GM23338 (cell line): ENCODE measurements at regions not wholly inside any gene's neighbourhood (a gene's known extent, or its start where the extent isn't known, plus 50 kb on each side); places are given as distances from the start of the nearest gene placed in this dataset.

Experiments used
- CREB1 ChIP-seq: fragments of 250-450 bp; sonication (Bioruptor Pico); IDR thresholded peaks from 2 replicates; pipeline ENCODE4 v1.5.0; 2020; ENCODE audit warnings: low read depth, mild to moderate bottlenecking, moderate library complexity
- CTCF ChIP-seq, 2 experiments: fragments of 200-600 bp in 1 of 2; sonication (generic) in 1 of 2; conservative IDR thresholded peaks; 2 replicates each; pipeline versions ENCODE4 v1.5.1 to v1.6.1; 2016 to 2017; ENCODE audit warnings: antibody characterized with exemption in 2 of 2, low read depth in 2 of 2, mild to moderate bottlenecking in 2 of 2, moderate library complexity in 1 of 2
- ETS1 ChIP-seq: IDR thresholded peaks from 2 replicates; pipeline ENCODE4 v1.6.1; 2016; ENCODE audit warnings: antibody characterized with exemption
- EZH2 ChIP-seq: fragments of 200-600 bp; sonication (generic); IDR thresholded peaks from one replicate; pipeline ENCODE4 v1.8.0; 2017; ENCODE audit warnings: antibody characterized with exemption, mild to moderate bottlenecking, low read depth; ENCODE audit not compliant: unreplicated experiment
- EZH2phosphoT487 ChIP-seq: fragments of 200-600 bp; sonication (generic); IDR thresholded peaks from one replicate; pipeline ENCODE4 v1.8.1; 2018; ENCODE audit warnings: antibody characterized with exemption; ENCODE audit not compliant: unreplicated experiment
- POLR2AphosphoS5 ChIP-seq: IDR thresholded peaks from 2 replicates; pipeline ENCODE4 v1.6.1; 2016; ENCODE audit warnings: antibody characterized with exemption, low read depth
- REST ChIP-seq: IDR thresholded peaks from one replicate; pipeline ENCODE4 v1.6.1; 2018; ENCODE audit warnings: antibody characterized with exemption; ENCODE audit not compliant: unreplicated experiment
- ZNF114 ChIP-seq: fragments of 250-450 bp; sonication (Bioruptor Pico); IDR thresholded peaks from 2 replicates; pipeline ENCODE4 v1.5.0; 2020; ENCODE audit warnings: mild to moderate bottlenecking, moderate library complexity
- ZNF331 ChIP-seq: fragments of 250-450 bp; sonication (Bioruptor Pico); IDR thresholded peaks from 2 replicates; pipeline ENCODE4 v1.5.0; 2020; ENCODE audit warnings: low read depth, mild to moderate bottlenecking, moderate library complexity

GRCh38 chr18:65398347-65399075, 352.3 kb upstream of the CDH7 start:
- TF ChIP-seq POLR2AphosphoS5 (no peak), CTCF (conservative IDR thresholded peaks at IDR 0.05; ENCODE audit: low read depth in 2 of 2) (no peak), EZH2 (no peak), ZNF331 (CRISPR knock-in tag) (no peak), CREB1 (no peak), EZH2phosphoT487 (no peak), REST (no peak), ETS1 (no peak), ZNF114 (CRISPR knock-in tag) (no peak)
